ENCODE measurements at regions not wholly inside any gene's neighbourhood (a gene's known extent, or its start where the extent isn't known, plus 50 kb on each side); places are given as distances from the start of the nearest gene placed in this dataset.

- no peak for TF ChIP-seq POLR2AphosphoS5 (IDR thresholded peaks at IDR 0.05; ENCODE audit: borderline replicate concordance, low read depth, low read length)
- TF ChIP-seq EZH2 (IDR thresholded peaks at IDR 0.05) = no peak
These were observed 158.9 kb downstream of the AKR1D1 start for GRCh38 chr7:138235207-138235606.
